ENCODE measurements at regions not wholly inside any gene's neighbourhood (a gene's known extent, or its start where the extent isn't known, plus 50 kb on each side); places are given as distances from the start of the nearest gene placed in this dataset.

DNA sequence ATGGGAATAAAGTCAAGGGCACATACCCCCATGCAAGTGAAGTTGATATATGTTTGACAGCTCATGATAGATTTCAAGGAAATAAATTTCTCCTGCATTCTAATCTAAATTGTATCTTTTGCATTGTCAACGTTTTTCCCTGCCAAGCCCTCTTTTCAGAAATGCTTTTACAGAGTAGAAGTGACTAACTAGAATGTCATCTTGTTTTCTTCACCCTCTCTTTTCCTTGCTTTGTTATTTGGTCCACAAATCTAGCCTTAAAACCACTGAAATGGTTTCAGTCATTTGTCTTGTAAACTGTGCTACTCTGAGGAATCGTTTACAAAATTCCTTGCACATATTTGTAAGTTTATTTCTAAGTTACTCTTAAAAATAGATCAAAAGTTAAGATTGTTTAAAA, 600.8 kb upstream of the CXADR start:
- no peak for TF ChIP-seq CTCF (conservative IDR thresholded peaks at IDR 0.05; ENCODE audit: low read depth, low read length)
- TF ChIP-seq EZH2 (IDR thresholded peaks at IDR 0.05; ENCODE audit: borderline replicate concordance, low read depth, low read length, poor library complexity, severe bottlenecking): no peak

Data from A673 (cell line).